WTC11 (cell line): ENCODE measurements at regions not wholly inside any gene's neighbourhood (a gene's known extent, or its start where the extent isn't known, plus 50 kb on each side); places are given as distances from the start of the nearest gene placed in this dataset.

Experiments used
- ATAC-seq: fragments of 200-7000 bp; cut with Tn5 transposase; 2 replicates; pipeline ENCODE4 v1.10.0; 2021; ENCODE audit warnings: mild to moderate bottlenecking, moderate library complexity
- CTCF ChIA-PET: fragments of 300-600 bp; sonication (Branson Sonifier 250); formaldehyde crosslinking; loops from one replicate; lab custom pipeline; 2021; ENCODE audit warnings: antibody characterized with exemption; lab: Charles Lee
- POLR2A ChIA-PET: fragments of 350-600 bp; sonication (Branson Sonifier 250); formaldehyde crosslinking; loops from one replicate; lab custom pipeline; 2021; ENCODE audit warnings: antibody characterized with exemption; lab: Charles Lee
- DNase-seq: peaks from one replicate; pipeline ENCODE4 v3.0.0; 2021; ENCODE audit warnings: low spot score
- H3K27ac Mint-ChIP-seq: 2 replicates; pipeline ENCODE4 v1.8.0; 2021; ENCODE audit warnings: mixed read lengths
- H3K27me3 Mint-ChIP-seq: 2 replicates; pipeline ENCODE4 v1.8.0; 2021; ENCODE audit warnings: low read depth, mild to moderate bottlenecking, moderate library complexity, mixed read lengths
- H3K36me3 Mint-ChIP-seq: 2 replicates; pipeline ENCODE4 v1.8.0; 2021; ENCODE audit warnings: mixed read lengths
- H3K4me1 Mint-ChIP-seq: 2 replicates; pipeline ENCODE4 v1.8.0; 2022; ENCODE audit warnings: mixed read lengths
- H3K4me3 Mint-ChIP-seq: 2 replicates; pipeline ENCODE4 v1.8.0; 2021; ENCODE audit warnings: mild to moderate bottlenecking, moderate library complexity, mixed read lengths
- H3K9me3 Mint-ChIP-seq: 2 replicates; pipeline ENCODE4 v1.8.0; 2021; ENCODE audit warnings: mixed read lengths
- ARID4B ChIP-seq: sonication (generic); formaldehyde crosslinking; IDR thresholded peaks from 2 replicates; pipeline ENCODE4 v1.8.0; 2023; ENCODE audit warnings: missing genetic modification reagents, mild to moderate bottlenecking, borderline replicate concordance
- ATF3 ChIP-seq: sonication (generic); formaldehyde crosslinking; conservative IDR thresholded peaks from 2 replicates; pipeline ENCODE4 v1.8.1; 2022; ENCODE audit warnings: mild to moderate bottlenecking, missing genetic modification reagents
- CBFB ChIP-seq: sonication (generic); formaldehyde crosslinking; IDR thresholded peaks from 2 replicates; pipeline ENCODE4 v1.8.1; 2022; ENCODE audit warnings: mild to moderate bottlenecking, low read depth, missing genetic modification reagents
- E2F4 ChIP-seq: sonication (generic); formaldehyde crosslinking; IDR thresholded peaks from 2 replicates; pipeline ENCODE4 v1.8.1; 2022; ENCODE audit warnings: low read depth, mild to moderate bottlenecking, moderate library complexity, missing genetic modification reagents, borderline replicate concordance
- ETV6 ChIP-seq: sonication (generic); formaldehyde crosslinking; IDR thresholded peaks from 2 replicates; pipeline ENCODE4 v1.8.1; 2022; ENCODE audit warnings: mild to moderate bottlenecking, missing genetic modification reagents
- HMGA2 ChIP-seq: fragments of 250-450 bp; sonication (Bioruptor Pico); IDR thresholded peaks from 2 replicates; pipeline ENCODE4 v1.4.0; 2021; ENCODE audit warnings: mild to moderate bottlenecking, moderate library complexity
- JAZF1 ChIP-seq: fragments of 250-450 bp; sonication (Bioruptor Pico); IDR thresholded peaks from 2 replicates; pipeline ENCODE4 v1.9.0; 2021; ENCODE audit warnings: moderate library complexity, mild to moderate bottlenecking, inconsistent platforms
- MXD4 ChIP-seq: fragments of 250-450 bp; sonication (Bioruptor Pico); IDR thresholded peaks from 2 replicates; pipeline ENCODE4 v1.8.0; 2021; ENCODE audit warnings: mild to moderate bottlenecking, moderate library complexity, borderline replicate concordance
- NFATC4 ChIP-seq: fragments of 250-450 bp; sonication (Bioruptor Pico); IDR thresholded peaks from 2 replicates; pipeline ENCODE4 v1.9.0; 2021; ENCODE audit warnings: mild to moderate bottlenecking
- NR1H2 ChIP-seq: sonication (generic); formaldehyde crosslinking; IDR thresholded peaks from 2 replicates; pipeline ENCODE4 v1.9.0; 2021; ENCODE audit warnings: mild to moderate bottlenecking, moderate library complexity, missing genetic modification reagents
- PREB ChIP-seq: sonication (generic); formaldehyde crosslinking; IDR thresholded peaks from 2 replicates; pipeline ENCODE4 v1.8.1; 2022; ENCODE audit warnings: mild to moderate bottlenecking, missing genetic modification reagents, moderate library complexity, borderline replicate concordance
- SMAD3 ChIP-seq: sonication (generic); formaldehyde crosslinking; IDR thresholded peaks from 2 replicates; pipeline ENCODE4 v1.8.0; 2022; ENCODE audit warnings: missing genetic modification reagents, mild to moderate bottlenecking, borderline replicate concordance
- SMAD4 ChIP-seq: sonication (generic); formaldehyde crosslinking; IDR thresholded peaks from 2 replicates; pipeline ENCODE4 v1.8.0; 2022; ENCODE audit warnings: mild to moderate bottlenecking, missing genetic modification reagents
- USF1 ChIP-seq: sonication (generic); formaldehyde crosslinking; IDR thresholded peaks from 2 replicates; pipeline ENCODE4 v1.8.0; 2022; ENCODE audit warnings: mild to moderate bottlenecking, missing genetic modification reagents
- ZMAT4 ChIP-seq: fragments of 250-450 bp; sonication (Bioruptor Pico); IDR thresholded peaks from 2 replicates; pipeline ENCODE4 v1.9.0; 2021; ENCODE audit warnings: mild to moderate bottlenecking
- ZNF281 ChIP-seq: sonication (generic); formaldehyde crosslinking; IDR thresholded peaks from 2 replicates; pipeline ENCODE4 v1.8.0; 2023; ENCODE audit warnings: mild to moderate bottlenecking, missing genetic modification reagents
- ZNF671 ChIP-seq: fragments of 250-450 bp; sonication (Bioruptor Pico); IDR thresholded peaks from 2 replicates; pipeline ENCODE4 v1.8.0; 2021; ENCODE audit warnings: mild to moderate bottlenecking

GRCh38 chr5:144947023-144947422 lies 776.4 kb downstream of the KCTD16 start:
- H3K4me3 Mint-ChIP-seq: no peak overlapping the region
- H3K36me3 Mint-ChIP-seq: no peaks in the 10 kb centered on the region
- no peak for TF ChIP-seq NFATC4 (CRISPR knock-in tag)
- TF ChIP-seq HMGA2 (CRISPR knock-in tag): no peak
- TF ChIP-seq CBFB (CRISPR knock-in tag): no peak
- TF ChIP-seq SMAD4: no peak
- no peak for TF ChIP-seq JAZF1 (CRISPR knock-in tag)
- TF ChIP-seq ARID4B (CRISPR knock-in tag): no peak
- no peak for TF ChIP-seq NR1H2 (CRISPR knock-in tag)
- TF ChIP-seq E2F4 (CRISPR knock-in tag): no peak
- no peak for TF ChIP-seq ATF3 (CRISPR knock-in tag)
- TF ChIP-seq ZNF671 (CRISPR knock-in tag): no peak
- TF ChIP-seq ZMAT4 (CRISPR knock-in tag): no peak
- TF ChIP-seq MXD4 (CRISPR knock-in tag): no peak
- no peak for TF ChIP-seq SMAD3
- no peak for ATAC-seq
- no peaks in the 10 kb centered on the region for H3K27me3 Mint-ChIP-seq
- ChIA-PET CTCF (no interaction called here), POLR2A (no interaction called here)
- H3K27ac Mint-ChIP-seq: no peak overlapping the region
- no peak for DNase-seq
- no peaks in the 10 kb centered on the region for H3K9me3 Mint-ChIP-seq
- H3K4me1 Mint-ChIP-seq: peaks cover 11% of the 10 kb centered on the region

GRCh38 chr5:144945503-144945902 lies 774.8 kb downstream of the KCTD16 start:
- H3K27me3 Mint-ChIP-seq: no peaks in the 10 kb centered on the region
- no peaks in the 10 kb centered on the region for H3K36me3 Mint-ChIP-seq
- no peaks in the 10 kb centered on the region for H3K9me3 Mint-ChIP-seq
- H3K27ac Mint-ChIP-seq: no peak overlapping the region
- peak; percentile 30; the same call in 1 of the 2 replicates for ATAC-seq
- TF ChIP-seq USF1 (no peak), ETV6 (CRISPR knock-in tag) (no peak), ZNF281 (no peak), MXD4 (CRISPR knock-in tag) (no peak), PREB (CRISPR knock-in tag) (no peak)
- no peak for DNase-seq
- POLR2A ChIA-PET: interaction anchor here (0.7 kb wide), 1 partner anchor 131 kb away, joined by 3 read pairs; no protein-coding TSS in a partner anchor
- CTCF ChIA-PET: no interaction called here
- no peak overlapping the region for H3K4me3 Mint-ChIP-seq
- H3K4me1 Mint-ChIP-seq: peaks cover 11% of the 10 kb centered on the region
